Kidney (tissue), 13 donors: ENCODE measurements at regions not wholly inside any gene's neighbourhood (a gene's known extent, or its start where the extent isn't known, plus 50 kb on each side); places are given as distances from the start of the nearest gene placed in this dataset.
A peak's percentile ranks its signal among the peaks of the same experiment; 100 is the strongest.

Source experiments
- DNase-seq, 5 donors: peaks; one replicate each; pipeline ENCODE4 v3.0.0-alpha.2; 2013 to 2020
- FAIRE-seq: peaks from 2 replicates; lab custom pipeline; 2012; peaks lifted over from hg19 to GRCh38; lab: Jason Lieb, UNC
- H3K27ac ChIP-seq, 2 donors: one replicate each; pipeline ENCODE4 v1.7.0; 2013; ENCODE audit warnings: low read depth in 2 of 2, low read length in 2 of 2, inconsistent platforms in 1 of 2
- H3K27me3 ChIP-seq: one replicate; pipeline ENCODE4 v1.7.1; 2013; ENCODE audit warnings: low read length, inconsistent platforms; ENCODE audit not compliant: control insufficient read depth, insufficient read depth
- H3K36me3 ChIP-seq, 3 donors: one replicate each; pipeline versions ENCODE4 v1.7.0 to v1.7.1; 2013; ENCODE audit warnings: low read length in 3 of 3, control low read depth in 1 of 3, inconsistent platforms in 1 of 3; ENCODE audit not compliant: insufficient read depth in 3 of 3, control insufficient read depth in 2 of 3
- H3K4me1 ChIP-seq, 3 donors: one replicate each; pipeline versions ENCODE4 v1.7.0 to v1.7.1; 2013; ENCODE audit warnings: low read length in 3 of 3, inconsistent platforms in 1 of 3, low read depth in 1 of 3; ENCODE audit not compliant: control insufficient read depth in 2 of 3, insufficient read depth in 2 of 3
- H3K4me3 ChIP-seq, 3 donors: one replicate each; pipeline versions ENCODE4 v1.7.0 to v1.8.1; 2013; ENCODE audit warnings: low read length in 3 of 3, control low read depth in 1 of 3, inconsistent platforms in 1 of 3
- H3K9ac ChIP-seq, 3 donors: one replicate each; pipeline versions ENCODE4 v1.7.0 to v1.7.1; 2013; ENCODE audit warnings: low read length in 3 of 3, control low read depth in 1 of 3, inconsistent platforms in 1 of 3
- H3K9me3 ChIP-seq, 3 donors: one replicate each; pipeline versions ENCODE4 v1.7.0 to v1.7.1; 2013; ENCODE audit warnings: low read length in 3 of 3, control low read depth in 1 of 3, inconsistent platforms in 1 of 3; ENCODE audit not compliant: control insufficient read depth in 2 of 3, insufficient read depth in 1 of 3
- CTCF ChIP-seq: IDR thresholded peaks from 3 replicates; pipeline ENCODE4 v1.5.1; 2012; ENCODE audit warnings: mild to moderate bottlenecking, moderate library complexity, borderline replicate concordance; ENCODE audit not compliant: insufficient read depth; ENCODE audit errors: extremely low read depth
- intact Hi-C: fragments of 100-400 bp; cut with DNase I; formaldehyde crosslinking; loops from one replicate; pipeline ENCODE4 v1.11.1; 2022
- donor health status: control.
- donor health status: control.
- donor health status: control.
- donor health status: control.
- donor health status: control.
- donor health status: DM: yes; HTN: yes; CAD: no.
- donor health status: Normal renal cell carcinoma (clear cell type).

- Histone ChIP-seq H3K36me3 (no peaks in the 10 kb centered on the region), H3K9ac (no peak overlapping the region), H3K9me3 (no peaks in the 10 kb centered on the region), H3K4me3 (no peak overlapping the region), H3K27ac (no peak overlapping the region), H3K27me3 (no peaks in the 10 kb centered on the region), H3K4me1 (no peaks in the 10 kb centered on the region)
- DNase-seq (no peak), FAIRE-seq (no peak)
- intact Hi-C loops, result no loop called here
- no peak for TF ChIP-seq CTCF
Measured at GRCh38 chr3:25910105-25910504, 120.2 kb downstream of the OXSM start.

- H3K4me1 ChIP-seq, result no peaks in the 10 kb centered on the region
- DNase-seq, result no peak
Measured at GRCh38 chr3:25910997-25911396, 121.1 kb downstream of the OXSM start.

GRCh38 chr3:25911525-25912295, 121.8 kb downstream of the OXSM start:
- Histone ChIP-seq H3K9me3 (no peaks in the 10 kb centered on the region), H3K4me3 (no peak overlapping the region), H3K36me3 (no peaks in the 10 kb centered on the region), H3K9ac (no peak overlapping the region), H3K4me1 (no peaks in the 10 kb centered on the region), H3K27me3 (no peaks in the 10 kb centered on the region), H3K27ac (no peak overlapping the region)
- DNase-seq, result no peak
- intact Hi-C loops, result no loop called here
- TF ChIP-seq CTCF, result no peak
- FAIRE-seq, result no peak

More at GRCh38 chr3:25910997-25911396, 121.1 kb downstream of the OXSM start:
- no peak overlapping the region for H3K27ac ChIP-seq
- H3K9me3 ChIP-seq, result no peaks in the 10 kb centered on the region
- no peak overlapping the region for H3K9ac ChIP-seq
- H3K36me3 ChIP-seq, result no peaks in the 10 kb centered on the region
- FAIRE-seq, result no peak
- H3K4me3 ChIP-seq, result no peak overlapping the region
- TF ChIP-seq CTCF, result peak; percentile 50
- H3K27me3 ChIP-seq, result no peaks in the 10 kb centered on the region
- intact Hi-C loops, result no loop called here
